Stimulated activated CD4-positive, alpha-beta T cell treated with anti-CD3 and anti-CD28 coated beads, Interleukin-12 subunit alpha, Interleukin-12 subunit beta, amount 100 ng/mL, for 48 hours (primary cell): ENCODE measurements at regions not wholly inside any gene's neighbourhood (a gene's known extent, or its start where the extent isn't known, plus 50 kb on each side); places are given as distances from the start of the nearest gene placed in this dataset.
"Not testable (repeated sequence)": the region's sequence is repeated elsewhere in the genome, so short reads cannot be mapped to it uniquely, and the experiment has no call there.

Source experiments
- DNase-seq, 3 donors: peaks; one replicate each; pipeline ENCODE4 v3.0.0-alpha.2; 2020; ENCODE audit warnings: low read depth in 2 of 3, low spot score in 1 of 3

DNA sequence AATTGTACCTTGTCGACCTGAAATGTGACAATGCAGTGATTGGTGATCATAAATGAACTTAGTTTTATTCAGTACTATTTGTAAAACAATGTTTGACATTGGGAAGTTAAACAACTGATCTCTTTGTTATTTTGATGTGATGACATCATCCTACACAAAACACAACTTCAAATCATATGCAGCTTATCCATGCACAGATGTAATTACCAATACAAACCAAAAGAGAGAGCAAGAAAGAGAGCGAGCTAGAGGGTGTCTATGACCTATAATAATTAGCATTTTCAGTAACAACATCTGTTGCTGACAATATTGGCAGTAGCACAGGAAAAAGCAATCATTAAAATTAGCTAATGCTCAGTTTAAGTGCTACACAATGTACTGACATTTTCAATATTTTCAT is 320.9 kb downstream of the UTRN start:
- DNase-seq = no peak

- no peak for DNase-seq
These were observed 323.0 kb downstream of the UTRN start for GRCh38 chr6:144607998-144608735.

GRCh38 chr6:144612811-144613210 is 327.7 kb downstream of the UTRN start:
- DNase-seq = no peak

DNA sequence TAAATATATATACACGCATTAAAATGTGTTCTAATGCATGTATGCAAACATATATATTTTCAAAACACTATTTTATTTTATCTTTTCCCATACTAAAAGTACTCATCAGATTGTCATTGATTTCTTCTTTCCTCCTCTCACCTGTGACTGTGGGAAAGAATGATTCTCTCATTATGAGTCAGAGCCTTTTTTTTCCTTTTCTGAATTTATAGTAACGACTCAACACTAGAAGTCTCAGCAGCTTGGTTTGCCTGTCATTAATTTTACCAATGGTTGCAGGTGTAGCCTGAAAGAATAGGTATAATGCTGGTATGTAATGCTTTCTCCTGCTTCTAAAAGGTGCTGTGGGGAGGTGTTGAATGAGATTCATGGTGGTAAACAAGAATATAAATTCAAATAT is 328.7 kb downstream of the UTRN start:
- DNase-seq = no peak

GRCh38 chr6:144615870-144616269 is 330.7 kb downstream of the UTRN start:
- no peak for DNase-seq

GRCh38 chr6:144617191-144617590 is 332.1 kb downstream of the UTRN start:
- no peak for DNase-seq

DNA sequence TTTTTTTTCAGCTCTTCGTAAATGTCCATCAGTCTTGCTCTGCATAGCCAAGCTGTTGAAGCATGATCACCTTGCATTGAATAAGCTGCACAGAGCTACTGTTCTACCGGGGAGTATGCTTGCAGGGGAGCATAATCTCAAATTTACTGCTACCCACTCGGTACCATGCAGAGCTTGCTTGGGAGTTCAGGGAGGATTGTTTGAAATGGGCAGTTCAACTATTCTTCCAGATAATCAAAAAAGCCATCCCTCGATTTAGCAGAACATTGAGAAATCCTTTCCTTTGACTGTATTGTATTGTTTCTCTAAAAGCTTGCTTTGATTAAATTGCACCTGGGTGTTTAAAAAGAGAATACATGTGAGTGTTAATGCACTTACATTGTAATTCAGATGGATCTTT is 332.6 kb downstream of the UTRN start:
- no peak for DNase-seq

- no peak for DNase-seq
These were observed 334.8 kb downstream of the UTRN start for GRCh38 chr6:144619966-144620365.

DNA sequence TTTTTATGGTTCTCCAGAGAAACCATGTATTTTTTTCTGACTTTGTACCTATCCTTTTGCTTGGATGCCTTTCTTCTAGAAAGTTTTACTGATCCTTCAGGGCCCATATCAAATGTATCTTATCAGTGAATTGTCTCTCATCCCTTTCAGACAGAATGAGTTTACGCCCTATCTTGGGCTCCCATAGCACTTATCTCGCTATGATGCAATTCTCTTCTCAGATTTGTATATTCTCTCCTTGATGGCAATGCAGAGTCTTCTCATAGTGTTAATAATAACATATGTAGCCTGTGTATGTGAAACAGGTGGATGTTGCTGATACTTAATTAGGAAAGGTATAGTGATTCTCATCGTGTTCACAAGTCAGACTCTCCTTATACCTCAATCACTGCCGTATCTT is 336.2 kb downstream of the UTRN start:
- DNase-seq = no peak

DNA sequence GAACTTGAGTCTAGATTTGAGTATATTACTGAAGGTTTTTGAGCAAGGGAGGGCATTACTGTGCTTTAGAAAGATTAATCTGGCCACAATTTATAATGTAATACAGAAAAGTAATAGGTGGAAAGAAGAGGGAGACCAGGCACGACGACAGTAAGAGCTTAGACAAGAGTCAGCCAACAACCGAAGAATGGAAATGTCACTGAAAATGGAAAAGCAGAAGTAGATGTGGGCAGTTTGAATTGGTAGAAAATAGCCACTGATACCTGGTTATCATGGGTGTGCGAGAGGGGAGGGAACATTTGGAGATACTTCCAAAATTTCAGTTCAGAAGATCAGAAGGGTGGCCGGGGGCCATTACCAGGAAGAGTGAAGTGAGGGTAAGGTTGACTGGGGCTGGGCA is 339.1 kb downstream of the UTRN start:
- DNase-seq = no peak

DNA sequence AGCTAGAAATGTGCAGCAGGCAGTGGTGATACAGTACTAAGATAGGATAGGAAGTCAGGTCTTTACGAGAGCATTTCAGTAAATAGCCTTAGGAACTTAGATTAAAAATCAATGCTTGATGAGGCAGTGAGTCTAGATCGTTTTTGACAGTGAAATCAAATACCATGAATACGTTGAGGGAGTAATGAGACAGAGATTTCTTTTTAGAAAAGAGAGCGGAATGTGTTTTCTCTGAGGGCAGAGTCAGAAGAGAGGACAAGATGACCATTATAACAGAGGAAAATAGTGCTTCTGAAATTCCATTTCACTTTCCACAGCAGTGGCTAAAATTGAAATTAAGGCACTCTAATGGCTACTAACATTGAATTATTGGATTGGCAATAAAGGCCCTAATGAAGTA is 339.6 kb downstream of the UTRN start:
- DNase-seq = no peak

GRCh38 chr6:144630857-144631256 is 345.7 kb downstream of the UTRN start:
- DNase-seq = no peak

GRCh38 chr6:144632266-144632665 is 347.1 kb downstream of the UTRN start:
- no peak for DNase-seq

DNA sequence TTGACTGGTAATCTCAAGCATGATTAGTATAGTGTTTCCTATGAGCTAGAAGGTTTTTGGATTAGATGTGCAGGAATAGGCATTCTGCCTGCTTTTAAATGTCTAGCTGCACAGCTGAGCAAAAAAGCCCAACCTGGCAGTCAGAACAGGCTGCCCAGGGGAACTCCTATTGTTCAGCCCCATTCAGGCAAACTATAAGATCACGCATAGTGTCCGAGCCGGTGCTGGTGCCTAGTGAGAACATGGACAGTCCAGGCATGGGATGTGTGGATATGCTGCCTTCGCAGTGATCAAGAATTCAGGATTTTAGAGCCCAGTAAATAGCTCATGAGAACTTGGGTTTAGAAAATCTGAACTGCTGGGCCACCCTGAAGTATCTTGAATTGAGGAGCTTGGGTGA is 348.8 kb downstream of the UTRN start:
- DNase-seq = no peak

DNA sequence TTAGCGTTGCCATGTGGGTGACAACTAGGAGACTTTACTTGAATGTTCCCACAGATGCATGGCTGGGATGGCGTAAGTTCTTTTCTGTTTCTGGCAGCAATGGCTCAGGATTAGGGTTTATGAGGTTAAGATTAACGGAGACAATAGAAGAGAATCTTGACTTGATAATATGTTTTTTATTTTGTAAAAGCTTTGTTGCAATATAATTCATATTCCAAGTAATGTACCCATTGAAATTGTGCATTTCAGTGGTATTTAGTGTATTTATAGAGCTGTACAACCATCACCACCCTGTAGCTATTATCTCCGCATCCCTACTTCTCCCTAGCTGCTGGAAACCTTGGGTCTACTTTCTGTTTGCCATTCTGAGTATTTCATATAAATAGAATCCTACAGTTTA is 349.2 kb downstream of the UTRN start:
- DNase-seq = no peak

DNA sequence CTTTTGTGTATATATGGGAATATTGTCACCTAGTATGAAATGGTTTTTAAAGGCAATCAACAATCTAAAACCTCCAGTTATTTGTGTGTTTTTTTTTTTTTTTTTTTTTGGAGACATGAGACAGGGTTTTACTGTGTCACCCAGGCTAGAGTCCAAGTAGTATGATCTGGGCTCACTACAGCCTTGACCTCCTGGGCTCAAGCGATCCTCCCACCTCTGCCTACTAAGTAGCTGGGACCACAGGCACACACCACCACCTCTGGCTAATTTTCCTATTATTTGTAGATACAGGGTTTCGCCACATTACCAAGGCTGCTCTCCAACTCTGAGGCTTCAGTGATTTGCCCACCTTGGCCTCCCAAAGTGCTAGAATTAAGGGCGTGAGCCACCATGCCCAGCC is 349.9 kb downstream of the UTRN start:
- no peak for DNase-seq

DNA sequence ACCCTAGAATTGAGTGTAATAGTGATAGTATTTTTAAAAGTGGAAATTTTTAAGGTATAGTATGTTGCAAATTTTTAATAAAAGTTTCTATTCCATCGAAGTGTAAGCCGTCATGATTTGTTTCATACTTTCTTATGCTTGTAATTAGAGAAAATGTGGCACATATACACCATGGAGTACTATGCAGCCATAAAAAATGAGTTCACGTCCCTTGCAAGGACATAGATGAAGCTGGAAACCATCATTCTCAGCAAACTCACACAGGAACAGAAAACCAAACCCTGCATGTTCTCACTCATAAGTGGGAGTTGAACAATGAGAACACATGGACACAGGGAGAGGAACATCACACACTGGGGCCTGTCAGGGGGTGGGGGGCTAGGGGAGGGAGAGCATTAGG is 350.9 kb downstream of the UTRN start:
- DNase-seq = not testable (repeated sequence)

DNA sequence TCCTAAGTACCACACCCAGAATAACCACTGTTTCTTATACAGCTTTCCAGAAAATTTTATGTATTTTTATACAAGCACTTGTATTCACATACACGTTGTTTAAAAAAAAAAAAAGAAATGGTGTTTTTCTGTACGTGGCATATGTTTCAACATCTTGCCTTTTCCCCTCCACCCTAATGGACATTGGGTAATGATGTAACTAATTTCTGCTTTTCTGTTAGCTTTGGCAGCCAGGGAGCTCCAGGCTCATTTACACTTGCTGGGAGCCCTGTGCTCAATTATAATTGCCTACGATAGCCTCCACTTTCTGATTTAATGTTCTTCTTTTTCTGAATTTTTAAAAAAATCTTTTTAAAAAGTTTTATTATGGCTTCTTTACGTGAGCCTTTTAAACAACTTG is 352.4 kb downstream of the UTRN start:
- DNase-seq = no peak

DNA sequence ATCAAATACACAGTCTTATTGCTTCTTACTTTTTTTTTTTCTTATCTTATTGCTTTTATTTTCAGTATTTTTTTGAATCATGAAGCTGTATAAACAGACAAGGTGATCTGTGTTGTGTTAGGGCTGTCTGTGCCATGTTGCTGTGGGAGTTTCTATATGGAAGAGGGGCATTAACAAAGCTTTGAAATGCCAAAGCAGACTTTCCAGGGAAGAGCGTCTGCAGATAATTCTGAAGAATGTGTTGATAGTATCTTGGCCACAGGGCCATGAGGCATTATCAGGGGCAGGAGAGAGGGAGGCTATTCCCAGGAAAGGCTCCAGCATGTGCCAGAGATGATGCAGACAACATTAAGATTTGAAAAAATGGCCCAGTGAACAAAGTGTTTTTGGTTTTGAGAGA is 354.5 kb downstream of the UTRN start:
- no peak for DNase-seq

- no peak for DNase-seq
These were observed 356.2 kb downstream of the UTRN start for GRCh38 chr6:144641286-144641685.

DNA sequence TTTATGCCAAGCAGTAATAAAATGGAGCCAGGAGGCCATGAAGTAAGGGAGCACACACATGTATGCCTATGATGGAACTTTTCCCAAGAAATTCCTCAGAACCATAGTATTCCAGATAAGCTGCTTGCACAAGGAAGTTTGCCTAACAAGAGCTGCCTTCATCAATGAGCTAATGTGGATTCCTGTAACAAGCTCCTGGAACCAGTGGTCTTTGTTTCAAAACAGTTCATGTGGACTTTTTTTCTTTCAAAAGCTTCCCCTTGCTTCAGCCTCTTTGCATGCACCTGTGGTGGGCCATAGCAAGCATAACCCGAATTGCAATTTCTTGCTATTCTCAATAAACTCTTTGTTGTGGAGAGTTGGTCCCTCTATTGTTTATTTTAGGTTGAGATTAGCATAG is 359.6 kb downstream of the UTRN start:
- DNase-seq = no peak

GRCh38 chr6:144646093-144647056 is 361.2 kb downstream of the UTRN start:
- no peak for DNase-seq
